NCI-H1417 (cell line): ENCODE measurements at regions not wholly inside any gene's neighbourhood (a gene's known extent, or its start where the extent isn't known, plus 50 kb on each side); places are given as distances from the start of the nearest gene placed in this dataset.
"Not testable (repeated sequence)": the region's sequence is repeated elsewhere in the genome, so short reads cannot be mapped to it uniquely, and the experiment has no call there.

Experiments used
- DNase-seq, 3 experiments: peaks; one replicate each; lab custom pipeline; 2025; lab: John Stamatoyannopoulos, UW

- DNase-seq, result no peak
Observed at GRCh38 chr6:60670036-60670435, 1616.0 kb downstream of the KHDRBS2 start.

DNA sequence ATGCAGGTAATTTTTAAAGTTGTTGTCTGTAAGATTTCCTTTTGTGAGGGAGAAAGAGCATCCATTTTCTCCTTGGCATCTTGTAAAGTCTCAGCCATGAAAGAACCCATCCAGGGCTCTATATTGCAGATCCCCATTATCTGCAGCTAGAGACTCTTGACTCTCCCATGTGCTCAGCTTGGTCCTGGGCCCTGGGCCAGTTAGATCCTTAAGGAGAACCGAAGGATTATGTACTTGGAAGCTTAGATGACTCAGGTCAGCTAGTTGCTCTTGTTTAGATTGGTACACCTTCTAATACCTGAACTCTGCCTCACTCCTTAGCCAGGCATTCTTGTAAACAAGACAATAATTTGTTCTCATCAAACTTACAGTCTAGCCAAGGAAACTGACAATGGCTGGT, 1617.6 kb downstream of the KHDRBS2 start:
- no peak for DNase-seq

GRCh38 chr6:60663199-60663598, 1622.8 kb downstream of the KHDRBS2 start:
- DNase-seq, result not testable (repeated sequence)

DNA sequence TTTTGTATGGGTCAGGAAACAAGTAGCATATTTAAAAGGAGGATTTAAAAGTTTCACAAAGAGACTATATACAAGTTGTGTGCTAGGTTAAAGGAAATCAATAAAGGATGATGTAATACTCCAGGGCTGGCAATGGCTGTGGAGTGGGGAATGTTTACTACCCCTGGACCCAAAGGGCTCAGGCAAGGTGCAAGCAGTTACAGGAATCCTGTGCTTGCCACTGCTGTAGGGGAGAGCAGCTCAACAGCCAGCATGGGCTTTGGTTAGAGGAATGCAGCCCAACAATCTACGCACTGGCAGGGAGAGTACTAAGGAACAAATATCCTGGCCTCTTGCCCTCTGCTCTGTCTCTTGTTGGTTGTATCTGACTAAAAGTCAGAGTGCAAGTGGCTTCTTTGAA, 1642.2 kb downstream of the KHDRBS2 start:
- no peak for DNase-seq

DNA sequence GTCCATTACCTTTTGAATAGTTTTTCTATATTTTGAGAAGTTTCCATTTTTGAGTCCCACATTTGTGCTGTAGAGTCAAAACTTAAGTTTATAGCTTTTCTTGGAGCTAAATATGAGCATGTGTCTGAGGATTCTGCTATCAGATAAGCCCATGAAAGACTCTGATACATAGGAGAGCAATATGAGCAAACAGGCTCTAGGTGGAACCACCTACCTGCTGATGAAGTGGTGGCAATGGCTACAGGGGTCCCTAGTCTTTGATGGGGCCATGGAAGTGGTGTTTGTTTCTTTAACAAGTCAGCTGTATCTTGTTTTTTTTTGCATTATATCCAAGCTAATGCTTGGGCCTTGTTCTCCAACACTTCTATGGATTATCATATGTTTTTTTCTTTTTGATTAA, 1646.8 kb downstream of the KHDRBS2 start:
- DNase-seq, result not testable (repeated sequence)
